ENCODE measurements at regions not wholly inside any gene's neighbourhood (a gene's known extent, or its start where the extent isn't known, plus 50 kb on each side); places are given as distances from the start of the nearest gene placed in this dataset.

- DNase-seq (ENCODE audit: low spot score) (no peak), ATAC-seq (no peak), FAIRE-seq (no peak)
- BruUV-seq (replicated peaks): no TSS peak
- intact Hi-C loops (cut with micrococcal nuclease; ENCODE audit: unreplicated experiment): no loop called here
- Histone ChIP-seq H3K27me3 (ENCODE audit: control insufficient read depth in 1 of 2, insufficient read depth in 2 of 2, low read length in 2 of 2) (no peaks in the 10 kb centered on the region), H4K20me1 (ENCODE audit: insufficient read depth, low read length) (no peaks in the 10 kb centered on the region), H2AFZ (ENCODE audit: low read length) (no peak overlapping the region), H3K36me3 (replicated peaks in 1 of 2; ENCODE audit: control insufficient read depth in 1 of 2, insufficient read depth in 2 of 2, low read length in 2 of 2) (no peaks in the 10 kb centered on the region), H3K9me3 (ENCODE audit: low read length) (no peaks in the 10 kb centered on the region), H3K27ac (ENCODE audit: extremely low read length, insufficient read depth, low read length) (no peak overlapping the region), H3K79me2 (ENCODE audit: insufficient read depth, low read length) (no peaks in the 10 kb centered on the region), H3K4me2 (ENCODE audit: low read depth, low read length) (no peak overlapping the region), H3K4me3 (replicated peaks in 1 of 3; ENCODE audit: insufficient read depth in 1 of 3, low read depth in 2 of 3, low read length in 3 of 3) (no peak overlapping the region), H3K4me1 (ENCODE audit: insufficient read depth, low read length) (no peaks in the 10 kb centered on the region), H3K9ac (ENCODE audit: insufficient read depth, low read depth, low read length) (no peak overlapping the region)
- CTCF ChIA-PET (ENCODE audit: low intra/inter-chr PET ratio, low total read pairs): no interaction called here
- WGBS (ENCODE audit: low lambda C conversion rate): under 1% methylated on average over 3 of the region's 3 CpGs
- POLR2A ChIA-PET: no interaction called here
- in situ Hi-C loops (cut with HindIII; ENCODE audit: extremely low pct_ligation_motif_present, low pct_unique_long_range_greater_than_20kb): no loop called here
- no peak for TF ChIP-seq KLF15 (CRISPR knock-in tag; IDR thresholded peaks at IDR 0.05; ENCODE audit: borderline replicate concordance)
- TF ChIP-seq ZNF883 (CRISPR knock-in tag; IDR thresholded peaks at IDR 0.05; ENCODE audit: not compliant biosample characterization): no peak
- no peak for TF ChIP-seq RFX3 (CRISPR knock-in tag; IDR thresholded peaks at IDR 0.05)
- no peak for TF ChIP-seq EEA1 (CRISPR knock-in tag; IDR thresholded peaks at IDR 0.05; ENCODE audit: borderline replicate concordance)
- TF ChIP-seq ZNF235 (CRISPR knock-in tag; IDR thresholded peaks at IDR 0.05; ENCODE audit: borderline replicate concordance): no peak
- TF ChIP-seq ELK4 (CRISPR knock-in tag; IDR thresholded peaks at IDR 0.05; ENCODE audit: borderline replicate concordance): no peak
- TF ChIP-seq ZNF275 (CRISPR knock-in tag; IDR thresholded peaks at IDR 0.05; ENCODE audit: borderline replicate concordance): no peak
- TF ChIP-seq PRDM10 (CRISPR knock-in tag; IDR thresholded peaks at IDR 0.05; ENCODE audit: low read depth): no peak
- no peak for TF ChIP-seq ZUFSP (CRISPR knock-in tag; IDR thresholded peaks at IDR 0.05; ENCODE audit: borderline replicate concordance)
- TF ChIP-seq PLSCR1 (CRISPR knock-in tag; IDR thresholded peaks at IDR 0.05; ENCODE audit: borderline replicate concordance): no peak
- TF ChIP-seq ZGPAT (CRISPR knock-in tag; IDR thresholded peaks at IDR 0.05): no peak
- no peak for TF ChIP-seq KLF6 (CRISPR knock-in tag; IDR thresholded peaks at IDR 0.05)
- no peak for TF ChIP-seq ZNF383 (CRISPR knock-in tag; IDR thresholded peaks at IDR 0.05; ENCODE audit: borderline replicate concordance)
Measured at GRCh38 chr5:101686536-101687157, 609.4 kb downstream of the SLCO4C1 start.
